Keratinocyte (primary cell): ENCODE measurements at regions not wholly inside any gene's neighbourhood (a gene's known extent, or its start where the extent isn't known, plus 50 kb on each side); places are given as distances from the start of the nearest gene placed in this dataset.

Source experiments
- DNase-seq: peaks from one replicate; pipeline ENCODE4 v3.0.0-alpha.2; 2011; ENCODE audit warnings: low read depth, missing footprints, low spot score
- FAIRE-seq: peaks from 2 replicates; lab custom pipeline; 2011; peaks lifted over from hg19 to GRCh38; lab: Jason Lieb, UNC
- H2AFZ ChIP-seq: 2 replicates; pipeline ENCODE4 v1.6.0; 2012; ENCODE audit warnings: low read length, control low read depth, inconsistent platforms; ENCODE audit not compliant: control insufficient read depth
- H3K27ac ChIP-seq: 2 replicates; pipeline ENCODE4 v1.5.1; 2011; ENCODE audit warnings: low read length; ENCODE audit not compliant: control insufficient read depth, insufficient read depth
- H3K27me3 ChIP-seq: 3 replicates; pipeline ENCODE4 v1.6.0; 2011; ENCODE audit warnings: low read length; ENCODE audit not compliant: control insufficient read depth, insufficient read depth; ENCODE audit errors: extremely low read depth
- H3K36me3 ChIP-seq, 2 experiments: 2 replicates in 1 of 2; 3 replicates in 1 of 2; pipeline ENCODE4 v1.5.1; 2011; ENCODE audit warnings: low read length in 2 of 2, mild to moderate bottlenecking in 1 of 2; ENCODE audit not compliant: control insufficient read depth in 2 of 2, insufficient read depth in 2 of 2; ENCODE audit errors: extremely low read depth in 1 of 2
- H3K4me1 ChIP-seq: 3 replicates; pipeline ENCODE4 v1.5.1; 2011; ENCODE audit warnings: low read length; ENCODE audit not compliant: control insufficient read depth, insufficient read depth; ENCODE audit errors: extremely low read depth
- H3K4me2 ChIP-seq: 3 replicates; pipeline ENCODE4 v1.6.0; 2011; ENCODE audit warnings: low read depth, low read length; ENCODE audit not compliant: control insufficient read depth, insufficient read depth; ENCODE audit errors: extremely low read depth
- H3K4me3 ChIP-seq, 3 experiments: fragments of 200-600 bp in 1 of 3; sonication (generic) in 1 of 3; 2 replicates in 2 of 3; 3 replicates in 1 of 3; pipeline ENCODE4 v1.5.1; 2011 to 2016; ENCODE audit warnings: low read length in 3 of 3, mild to moderate bottlenecking in 3 of 3, control low read depth in 2 of 3, inconsistent platforms in 1 of 3, low read depth in 1 of 3, mixed read lengths in 1 of 3, mixed run types in 1 of 3, moderate library complexity in 1 of 3; ENCODE audit not compliant: control insufficient read depth in 2 of 3, insufficient read depth in 2 of 3; ENCODE audit errors: extremely low read depth in 1 of 3
- H3K79me2 ChIP-seq: 2 replicates; pipeline ENCODE4 v1.6.0; 2012; ENCODE audit warnings: low read length; ENCODE audit not compliant: control insufficient read depth, insufficient read depth
- H3K9ac ChIP-seq: 3 replicates; pipeline ENCODE4 v1.6.0; 2011; ENCODE audit warnings: low read length; ENCODE audit not compliant: control insufficient read depth, insufficient read depth; ENCODE audit errors: extremely low read depth
- H3K9me1 ChIP-seq: 3 replicates; pipeline ENCODE4 v1.6.0; 2011; ENCODE audit warnings: low read length; ENCODE audit not compliant: control insufficient read depth, insufficient read depth; ENCODE audit errors: extremely low read depth
- H3K9me3 ChIP-seq: 2 replicates; pipeline ENCODE4 v1.5.1; 2012; ENCODE audit warnings: low read depth, low read length; ENCODE audit not compliant: control insufficient read depth
- H4K20me1 ChIP-seq: 3 replicates; pipeline ENCODE4 v1.6.0; 2011; ENCODE audit warnings: low read length; ENCODE audit not compliant: control insufficient read depth, insufficient read depth; ENCODE audit errors: extremely low read depth
- EZH2 ChIP-seq: IDR thresholded peaks from one replicate; pipeline ENCODE4 v1.6.1; 2012; ENCODE audit warnings: inconsistent platforms, mild to moderate bottlenecking, low read length, moderate library complexity
- dilution Hi-C: fragments of 300-500 bp; cut with MboI; formaldehyde crosslinking; loops from one replicate; pipeline ENCODE4 v1.7.0; 2020; ENCODE audit warnings: low sequenced_read_pairs; ENCODE audit not compliant: extremely low pct_ligation_motif_present
- TF ChIP-seq, protein P1 (sequence below), 3 experiments: IDR thresholded peaks in 1 of 3; conservative IDR thresholded peaks in 1 of 3; optimal IDR thresholded peaks in 1 of 3; 2 replicates in 2 of 3; 3 replicates in 1 of 3; pipeline versions ENCODE3 to v1.5.1; 2011; ENCODE audit warnings: low read length in 3 of 3, mild to moderate bottlenecking in 3 of 3, moderate library complexity in 2 of 3, control low read depth in 1 of 3, inconsistent platforms in 1 of 3; ENCODE audit not compliant: insufficient read depth in 2 of 3; ENCODE audit errors: extremely low read depth in 1 of 3

DNA sequence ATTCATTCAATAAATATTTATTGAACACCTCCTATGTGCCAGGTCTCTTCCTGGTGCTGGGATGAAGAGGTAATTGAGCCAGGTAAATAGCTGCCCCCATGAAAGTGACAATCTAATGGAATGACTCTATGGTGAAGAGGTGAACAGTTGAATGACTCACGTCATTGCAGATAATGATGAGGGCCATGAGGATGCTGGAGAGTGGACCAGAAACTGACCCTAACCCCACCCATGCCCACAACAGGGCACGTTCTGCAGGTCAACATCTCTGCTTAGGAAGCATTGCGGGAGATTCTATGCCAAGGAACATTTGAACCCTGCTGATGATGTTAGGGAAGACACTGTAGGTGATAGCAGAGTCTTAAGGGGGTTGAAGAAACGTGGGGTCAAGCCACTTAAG is 788.9 kb upstream of the TBX3 start:
- Histone ChIP-seq H3K9ac (no peak overlapping the region), H4K20me1 (no peaks in the 10 kb centered on the region), H3K27me3 (no peaks in the 10 kb centered on the region), H3K27ac (no peak overlapping the region), H2AFZ (no peak overlapping the region), H3K9me1 (no peaks in the 10 kb centered on the region), H3K4me2 (no peak overlapping the region), H3K4me1 (no peaks in the 10 kb centered on the region), H3K36me3 (no peaks in the 10 kb centered on the region), H3K9me3 (no peaks in the 10 kb centered on the region), H3K79me2 (no peaks in the 10 kb centered on the region), H3K4me3 (no peak overlapping the region)
- TF ChIP-seq, protein P1, sequence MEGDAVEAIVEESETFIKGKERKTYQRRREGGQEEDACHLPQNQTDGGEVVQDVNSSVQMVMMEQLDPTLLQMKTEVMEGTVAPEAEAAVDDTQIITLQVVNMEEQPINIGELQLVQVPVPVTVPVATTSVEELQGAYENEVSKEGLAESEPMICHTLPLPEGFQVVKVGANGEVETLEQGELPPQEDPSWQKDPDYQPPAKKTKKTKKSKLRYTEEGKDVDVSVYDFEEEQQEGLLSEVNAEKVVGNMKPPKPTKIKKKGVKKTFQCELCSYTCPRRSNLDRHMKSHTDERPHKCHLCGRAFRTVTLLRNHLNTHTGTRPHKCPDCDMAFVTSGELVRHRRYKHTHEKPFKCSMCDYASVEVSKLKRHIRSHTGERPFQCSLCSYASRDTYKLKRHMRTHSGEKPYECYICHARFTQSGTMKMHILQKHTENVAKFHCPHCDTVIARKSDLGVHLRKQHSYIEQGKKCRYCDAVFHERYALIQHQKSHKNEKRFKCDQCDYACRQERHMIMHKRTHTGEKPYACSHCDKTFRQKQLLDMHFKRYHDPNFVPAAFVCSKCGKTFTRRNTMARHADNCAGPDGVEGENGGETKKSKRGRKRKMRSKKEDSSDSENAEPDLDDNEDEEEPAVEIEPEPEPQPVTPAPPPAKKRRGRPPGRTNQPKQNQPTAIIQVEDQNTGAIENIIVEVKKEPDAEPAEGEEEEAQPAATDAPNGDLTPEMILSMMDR (optimal IDR thresholded peaks at IDR 0.05 in 1 of 3, IDR thresholded peaks at IDR 0.05 in 1 of 3, conservative IDR thresholded peaks at IDR 0.05 in 1 of 3; ENCODE audit: extremely low read depth in 1 of 3, insufficient read depth in 2 of 3, low read length in 3 of 3) = no peak
- no peak for TF ChIP-seq EZH2
- dilution Hi-C loops = no loop called here
- FAIRE-seq = no peak
- no peak for DNase-seq

GRCh38 chr12:115470977-115471376 is 787.0 kb upstream of the TBX3 start:
- DNase-seq = no peak
- FAIRE-seq = no peak
- H3K4me2 ChIP-seq = no peak overlapping the region
- TF ChIP-seq, protein P1 (optimal IDR thresholded peaks at IDR 0.05 in 1 of 3, IDR thresholded peaks at IDR 0.05 in 1 of 3, conservative IDR thresholded peaks at IDR 0.05 in 1 of 3; ENCODE audit: extremely low read depth in 1 of 3, insufficient read depth in 2 of 3, low read length in 3 of 3) = no peak
- TF ChIP-seq EZH2 = no peak
- dilution Hi-C loops = no loop called here
- no peak overlapping the region for H3K27ac ChIP-seq
- no peak overlapping the region for H3K9ac ChIP-seq
- no peak overlapping the region for H3K4me3 ChIP-seq
- no peaks in the 10 kb centered on the region for H3K36me3 ChIP-seq
- no peaks in the 10 kb centered on the region for H3K9me1 ChIP-seq
- no peaks in the 10 kb centered on the region for H3K27me3 ChIP-seq
- H2AFZ ChIP-seq = no peak overlapping the region
- no peaks in the 10 kb centered on the region for H4K20me1 ChIP-seq
- H3K4me1 ChIP-seq = no peaks in the 10 kb centered on the region
- H3K9me3 ChIP-seq = no peaks in the 10 kb centered on the region
- H3K79me2 ChIP-seq = no peaks in the 10 kb centered on the region
